GM12878 (cell line): ENCODE measurements at regions not wholly inside any gene's neighbourhood (a gene's known extent, or its start where the extent isn't known, plus 50 kb on each side); places are given as distances from the start of the nearest gene placed in this dataset.

Experiments
- ATAC-seq: fragments of 200-7000 bp; cut with Tn5 transposase; 3 replicates; pipeline ENCODE4 v1.9.1; 2020; ENCODE audit warnings: mild to moderate bottlenecking, moderate library complexity
- BruUV-seq: library from RNA; stranded (reverse); fragments of 400-500 nt; replicated peaks from 2 replicates; lab custom pipeline; 2021; lab: Mats Ljungman, UMichigan
- CTCF ChIA-PET: fragments of 300-600 bp; sonication (Branson Sonifier 250); formaldehyde crosslinking; extraction: SDS; loops from one replicate; lab custom pipeline; 2021; ENCODE audit warnings: inconsistent platforms; lab: Yijun Ruan, JAX
- POLR2A ChIA-PET: fragments of 350-600 bp; formaldehyde crosslinking; extraction: SDS; loops from one replicate; lab custom pipeline; 2021; ENCODE audit warnings: inconsistent platforms; lab: Charles Lee
- RAD21 ChIA-PET: fragments of 300-600 bp; sonication (Branson Sonifier 250); formaldehyde crosslinking; loops from one replicate; lab custom pipeline; 2023; ENCODE audit warnings: antibody characterized with exemption; ENCODE audit not compliant: unreplicated experiment; lab: Charles Lee
- SMC1A ChIA-PET: fragments of 300-600 bp; sonication (Branson Sonifier 250); formaldehyde crosslinking; loops from one replicate; lab custom pipeline; 2023; ENCODE audit not compliant: unreplicated experiment, uncharacterized antibody; lab: Charles Lee
- DNase-seq: peaks from one replicate; pipeline ENCODE4 v3.0.0-alpha.2; 2011; ENCODE audit warnings: low read depth, low spot score
- FAIRE-seq: peaks from 3 replicates; lab custom pipeline; 2011; peaks lifted over from hg19 to GRCh38; lab: Jason Lieb, UNC
- H2AFZ ChIP-seq: 2 replicates; pipeline ENCODE4 v1.6.0; 2011; ENCODE audit warnings: low read depth, low read length, control low read depth; ENCODE audit not compliant: control insufficient read depth
- H3K27ac ChIP-seq: 2 replicates; pipeline ENCODE4 v1.5.1; 2011; ENCODE audit warnings: control low read depth; ENCODE audit not compliant: control insufficient read depth, insufficient read depth
- H3K27me3 ChIP-seq, 2 experiments: replicated peaks in 1 of 2; 2 replicates each; pipeline versions ENCODE4 v1.6.0 to v1.6.1; 2011; ENCODE audit warnings: low read length in 1 of 2; ENCODE audit not compliant: control insufficient read depth in 2 of 2, insufficient read depth in 2 of 2
- H3K36me3 ChIP-seq, 2 experiments: 2 replicates each; pipeline ENCODE4 v1.5.1; 2011; ENCODE audit warnings: low read length in 1 of 2; ENCODE audit not compliant: control insufficient read depth in 2 of 2, insufficient read depth in 2 of 2
- H3K4me1 ChIP-seq: 2 replicates; pipeline ENCODE4 v1.6.1; 2011; ENCODE audit warnings: mild to moderate bottlenecking, low read length, moderate library complexity, mixed read lengths; ENCODE audit not compliant: control insufficient read depth, insufficient read depth
- H3K4me2 ChIP-seq: 2 replicates; pipeline ENCODE4 v1.6.0; 2011; ENCODE audit warnings: control low read depth; ENCODE audit not compliant: control insufficient read depth, insufficient read depth
- H3K4me3 ChIP-seq: fragments of 200-600 bp; sonication (generic); 2 replicates; pipeline ENCODE4 v1.5.1; 2016
- H3K79me2 ChIP-seq: 2 replicates; pipeline ENCODE4 v1.6.0; 2011; ENCODE audit warnings: low read length; ENCODE audit not compliant: control insufficient read depth, insufficient read depth
- H3K9ac ChIP-seq: 2 replicates; pipeline ENCODE4 v1.8.0; 2011; ENCODE audit warnings: low read length, control low read depth, mixed read lengths; ENCODE audit not compliant: control insufficient read depth, insufficient read depth
- H3K9me3 ChIP-seq: replicated peaks from 3 replicates; pipeline ENCODE4 v1.5.1; 2011; ENCODE audit warnings: mild to moderate bottlenecking, low read length; ENCODE audit not compliant: control insufficient read depth, insufficient read depth
- H4K20me1 ChIP-seq: 2 replicates; pipeline ENCODE4 v1.6.0; 2011; ENCODE audit not compliant: control insufficient read depth, insufficient read depth
- CHD1 ChIP-seq: IDR thresholded peaks from 2 replicates; pipeline ENCODE4 v1.6.1; 2012; ENCODE audit warnings: low read depth, low read length, improper control_type of control experiment
- EGR1 ChIP-seq, 2 experiments: IDR thresholded peaks; 1 replicate in 1 of 2; 2 replicates in 1 of 2; pipeline ENCODE4 v1.6.1; 2011 to 2012; ENCODE audit warnings: low read depth in 2 of 2, low read length in 2 of 2, borderline replicate concordance in 1 of 2, mild to moderate bottlenecking in 1 of 2, moderate library complexity in 1 of 2
- EP300 ChIP-seq, 2 experiments: fragments of 150-350 bp in 1 of 2; IDR thresholded peaks; 2 replicates each; pipeline ENCODE4 v1.6.1; 2011 to 2012; ENCODE audit warnings: low read depth in 2 of 2, low read length in 2 of 2, borderline replicate concordance in 1 of 2, improper control_type of control experiment in 1 of 2, inconsistent platforms in 1 of 2; ENCODE audit not compliant: control insufficient read depth in 1 of 2
- NRF1 ChIP-seq: conservative IDR thresholded peaks from 2 replicates; pipeline ENCODE4 v1.6.1; 2011; ENCODE audit warnings: mild to moderate bottlenecking, low read depth, low read length, improper control_type of control experiment
- POU2F2 ChIP-seq: IDR thresholded peaks from 3 replicates; pipeline ENCODE4 v1.6.1; 2011; ENCODE audit warnings: low read depth, mild to moderate bottlenecking, low read length, borderline replicate concordance
- RFX5 ChIP-seq: IDR thresholded peaks from 2 replicates; pipeline ENCODE4 v1.6.1; 2011; ENCODE audit warnings: low read depth, low read length, improper control_type of control experiment
- SMAD5 ChIP-seq: IDR thresholded peaks from 2 replicates; pipeline ENCODE4 v1.6.1; 2016; ENCODE audit warnings: antibody characterized with exemption, low read depth
- SPI1 ChIP-seq: IDR thresholded peaks from 2 replicates; pipeline ENCODE4 v1.6.1; 2011; ENCODE audit warnings: low read depth, mild to moderate bottlenecking, low read length, moderate library complexity, borderline replicate concordance; ENCODE audit not compliant: insufficient read depth
- STAT1 ChIP-seq: fragments of 450-650 bp; conservative IDR thresholded peaks from 2 replicates; pipeline ENCODE4 v1.6.1; 2014; ENCODE audit warnings: antibody characterized with exemption, mild to moderate bottlenecking
- SUPT20H ChIP-seq: IDR thresholded peaks from 2 replicates; pipeline ENCODE4 v1.6.1; 2011; ENCODE audit warnings: low read depth, mild to moderate bottlenecking, low read length, moderate library complexity, borderline replicate concordance; ENCODE audit not compliant: control insufficient read depth
- ZNF207 ChIP-seq: fragments of 450-650 bp; IDR thresholded peaks from 2 replicates; pipeline ENCODE4 v1.6.1; 2014; ENCODE audit warnings: antibody characterized with exemption, mild to moderate bottlenecking, borderline replicate concordance
- ZSCAN29 ChIP-seq: fragments of 450-650 bp; IDR thresholded peaks from 2 replicates; pipeline ENCODE4 v1.6.1; 2017; ENCODE audit warnings: mild to moderate bottlenecking, moderate library complexity
- WGBS: methylation state at CpG from one replicate; pipeline ENCODE4 v1.1.6; 2016; ENCODE audit warnings: low lambda C conversion rate; ENCODE audit not compliant: insufficient replicate concordance, insufficient coverage; ENCODE audit errors: missing lambda C conversion rate; 5-methylcytosine and 5-hydroxymethylcytosine counted together
- in situ Hi-C: fragments of 300-500 bp; cut with MboI; formaldehyde crosslinking; loops from 9 replicates; pipeline ENCODE4 v1.14.3; 2018; ENCODE audit warnings: mixed read lengths
- intact Hi-C: fragments of 100-400 bp; cut with micrococcal nuclease; formaldehyde crosslinking; loops from one replicate; pipeline ENCODE4 v1.14.2; 2022; ENCODE audit not compliant: unreplicated experiment
- TF ChIP-seq, protein P1 (sequence below): IDR thresholded peaks from 2 replicates; pipeline ENCODE4 v1.6.1; 2012; ENCODE audit warnings: improper control_type of control experiment, low read depth, low read length; ENCODE audit not compliant: insufficient replicate concordance

DNA sequence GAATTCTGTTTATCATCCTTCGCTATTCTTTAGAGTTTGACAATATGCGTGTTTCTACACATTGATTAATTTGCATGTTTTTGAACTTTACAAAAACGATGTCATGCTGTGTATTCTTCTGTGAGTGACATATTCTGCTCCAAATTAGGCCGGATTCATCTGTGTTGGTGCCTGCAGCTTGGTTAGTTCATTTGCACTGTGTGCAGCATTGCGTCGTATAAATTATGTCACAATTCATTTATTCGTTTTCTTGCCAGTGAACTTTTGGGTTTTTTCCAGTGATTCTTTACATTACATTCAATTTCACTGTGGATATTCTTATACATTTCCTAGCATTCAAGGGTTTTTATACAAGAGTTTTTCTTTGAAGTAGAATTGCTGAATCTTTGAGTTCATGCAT lies 118.3 kb downstream of the KCNF1 start:
- CTCF ChIA-PET = no interaction called here
- WGBS = 46% methylated on average over 7 of the region's 7 CpGs
- no peak overlapping the region for H3K4me2 ChIP-seq
- no peak for TF ChIP-seq ZSCAN29
- intact Hi-C loops = no loop called here
- no TSS peak for BruUV-seq
- no peak overlapping the region for H2AFZ ChIP-seq
- no peaks in the 10 kb centered on the region for H3K36me3 ChIP-seq
- H3K4me1 ChIP-seq = no peaks in the 10 kb centered on the region
- H3K4me3 ChIP-seq = no peak overlapping the region
- no peaks in the 10 kb centered on the region; a peak in 3 of 4 replicates for H3K27me3 ChIP-seq
- DNase-seq (no peak), ATAC-seq (no peak), FAIRE-seq (no peak)
- no peak overlapping the region for H3K27ac ChIP-seq
- H3K9ac ChIP-seq = no peak overlapping the region
- in situ Hi-C loops = no loop called here
- SMC1A ChIA-PET = no interaction called here
- no peaks in the 10 kb centered on the region for H3K79me2 ChIP-seq
- H4K20me1 ChIP-seq = no peaks in the 10 kb centered on the region
- POLR2A ChIA-PET = no interaction called here
- RAD21 ChIA-PET = no interaction called here
- H3K9me3 ChIP-seq = no peaks in the 10 kb centered on the region; the same call in 2 of the 3 replicates

DNA sequence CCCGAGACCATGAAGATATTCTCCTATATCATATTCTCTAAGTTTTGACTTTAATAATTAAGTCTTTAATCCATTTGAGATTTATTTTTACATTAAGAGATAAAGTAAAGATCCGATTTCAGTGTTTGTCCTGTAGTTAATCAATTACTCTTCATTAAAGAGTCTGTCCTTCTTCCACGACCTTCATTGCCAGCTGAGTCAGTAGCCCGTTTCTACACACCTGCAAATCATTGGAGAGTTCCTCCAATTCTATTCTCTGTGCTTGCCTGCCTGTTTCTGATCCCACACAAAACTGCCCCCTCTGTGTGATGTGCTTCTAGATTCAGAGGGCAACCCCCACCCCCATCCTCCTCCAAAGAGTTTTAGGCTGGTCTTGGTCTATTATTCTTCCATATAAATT lies 119.2 kb downstream of the KCNF1 start:
- H3K4me3 ChIP-seq = no peak overlapping the region
- H3K4me1 ChIP-seq = no peaks in the 10 kb centered on the region
- TF ChIP-seq, protein P1, sequence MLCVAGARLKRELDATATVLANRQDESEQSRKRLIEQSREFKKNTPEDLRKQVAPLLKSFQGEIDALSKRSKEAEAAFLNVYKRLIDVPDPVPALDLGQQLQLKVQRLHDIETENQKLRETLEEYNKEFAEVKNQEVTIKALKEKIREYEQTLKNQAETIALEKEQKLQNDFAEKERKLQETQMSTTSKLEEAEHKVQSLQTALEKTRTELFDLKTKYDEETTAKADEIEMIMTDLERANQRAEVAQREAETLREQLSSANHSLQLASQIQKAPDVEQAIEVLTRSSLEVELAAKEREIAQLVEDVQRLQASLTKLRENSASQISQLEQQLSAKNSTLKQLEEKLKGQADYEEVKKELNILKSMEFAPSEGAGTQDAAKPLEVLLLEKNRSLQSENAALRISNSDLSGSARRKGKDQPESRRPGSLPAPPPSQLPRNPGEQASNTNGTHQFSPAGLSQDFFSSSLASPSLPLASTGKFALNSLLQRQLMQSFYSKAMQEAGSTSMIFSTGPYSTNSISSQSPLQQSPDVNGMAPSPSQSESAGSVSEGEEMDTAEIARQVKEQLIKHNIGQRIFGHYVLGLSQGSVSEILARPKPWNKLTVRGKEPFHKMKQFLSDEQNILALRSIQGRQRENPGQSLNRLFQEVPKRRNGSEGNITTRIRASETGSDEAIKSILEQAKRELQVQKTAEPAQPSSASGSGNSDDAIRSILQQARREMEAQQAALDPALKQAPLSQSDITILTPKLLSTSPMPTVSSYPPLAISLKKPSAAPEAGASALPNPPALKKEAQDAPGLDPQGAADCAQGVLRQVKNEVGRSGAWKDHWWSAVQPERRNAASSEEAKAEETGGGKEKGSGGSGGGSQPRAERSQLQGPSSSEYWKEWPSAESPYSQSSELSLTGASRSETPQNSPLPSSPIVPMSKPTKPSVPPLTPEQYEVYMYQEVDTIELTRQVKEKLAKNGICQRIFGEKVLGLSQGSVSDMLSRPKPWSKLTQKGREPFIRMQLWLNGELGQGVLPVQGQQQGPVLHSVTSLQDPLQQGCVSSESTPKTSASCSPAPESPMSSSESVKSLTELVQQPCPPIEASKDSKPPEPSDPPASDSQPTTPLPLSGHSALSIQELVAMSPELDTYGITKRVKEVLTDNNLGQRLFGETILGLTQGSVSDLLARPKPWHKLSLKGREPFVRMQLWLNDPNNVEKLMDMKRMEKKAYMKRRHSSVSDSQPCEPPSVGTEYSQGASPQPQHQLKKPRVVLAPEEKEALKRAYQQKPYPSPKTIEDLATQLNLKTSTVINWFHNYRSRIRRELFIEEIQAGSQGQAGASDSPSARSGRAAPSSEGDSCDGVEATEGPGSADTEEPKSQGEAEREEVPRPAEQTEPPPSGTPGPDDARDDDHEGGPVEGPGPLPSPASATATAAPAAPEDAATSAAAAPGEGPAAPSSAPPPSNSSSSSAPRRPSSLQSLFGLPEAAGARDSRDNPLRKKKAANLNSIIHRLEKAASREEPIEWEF = no peak
- TF ChIP-seq NRF1 = no peak
- no peak for TF ChIP-seq EGR1 (IDR thresholded peaks at IDR 0.05; ENCODE audit: borderline replicate concordance in 1 of 2, low read depth in 2 of 2, low read length in 2 of 2)
- no peak for TF ChIP-seq STAT1
- TF ChIP-seq ZNF207 = no peak
- TF ChIP-seq CHD1 = no peak
- TF ChIP-seq SPI1 = no peak
- no peak for TF ChIP-seq SUPT20H
- TF ChIP-seq RFX5 = no peak
- TF ChIP-seq SMAD5 = no peak
- TF ChIP-seq EP300 (IDR thresholded peaks at IDR 0.05; ENCODE audit: borderline replicate concordance in 1 of 2, control insufficient read depth in 1 of 2, low read depth in 2 of 2, low read length in 2 of 2) = no peak
- TF ChIP-seq POU2F2 = no peak
- no peaks in the 10 kb centered on the region; a peak in 1 of 4 replicates for H3K27me3 ChIP-seq
- no peak for FAIRE-seq
- ChIA-PET CTCF (interaction anchor here (0.6 to 1.3 kb wide), 2 partner anchors 195 to 687 kb away, joined by 3 to 5 read pairs; no protein-coding TSS in a partner anchor), RAD21 (no interaction called here), SMC1A (no interaction called here), POLR2A (interaction anchor here (0.6 kb wide), 1 partner anchor 291 kb away, joined by 5 read pairs; no protein-coding TSS in a partner anchor)
- no peak overlapping the region for H3K9ac ChIP-seq
- no peak overlapping the region for H2AFZ ChIP-seq
- H3K27ac ChIP-seq = no peak overlapping the region
- intact Hi-C loops (no loop called here), in situ Hi-C loops (no loop called here)
- H3K79me2 ChIP-seq = no peaks in the 10 kb centered on the region
- BruUV-seq = no TSS peak
- no peaks in the 10 kb centered on the region; the same call in 2 of the 3 replicates for H3K9me3 ChIP-seq
- DNase-seq = no peak
- no peak for ATAC-seq
- 15% methylated on average over 4 of the region's 4 CpGs for WGBS
- H3K4me2 ChIP-seq = no peak overlapping the region
- H3K36me3 ChIP-seq = no peaks in the 10 kb centered on the region
- H4K20me1 ChIP-seq = no peaks in the 10 kb centered on the region
